HepG2 (cell line): ENCODE measurements at regions not wholly inside any gene's neighbourhood (a gene's known extent, or its start where the extent isn't known, plus 50 kb on each side); places are given as distances from the start of the nearest gene placed in this dataset.

Experiments
- ATAC-seq: fragments of 200-7000 bp; cut with Tn5 transposase; 3 replicates; pipeline ENCODE4 v1.9.1; 2020; ENCODE audit warnings: mild to moderate bottlenecking, moderate library complexity
- BruUV-seq: library from RNA; stranded (reverse); fragments of 400-500 nt; replicated peaks from 2 replicates; lab custom pipeline; 2021; lab: Mats Ljungman, UMichigan
- CTCF ChIA-PET: fragments of 300-600 bp; formaldehyde crosslinking; extraction: SDS; loops from one replicate; lab custom pipeline; 2021; ENCODE audit warnings: low total read pairs, inconsistent platforms, low intra/inter-chr PET ratio; lab: Yijun Ruan, JAX
- POLR2A ChIA-PET: fragments of 350-600 bp; sonication (Branson Sonifier 250); formaldehyde crosslinking; loops from one replicate; lab custom pipeline; 2020; ENCODE audit warnings: antibody characterized with exemption, inconsistent platforms; lab: Yijun Ruan, JAX
- DNase-seq: peaks from one replicate; pipeline ENCODE4 v3.0.0-alpha.2; 2015; ENCODE audit warnings: low spot score
- FAIRE-seq: peaks from 3 replicates; lab custom pipeline; 2011; peaks lifted over from hg19 to GRCh38; lab: Jason Lieb, UNC
- H2AFZ ChIP-seq: one replicate; pipeline ENCODE4 v1.6.1; 2011; ENCODE audit warnings: low read length, inconsistent platforms
- H3K27ac ChIP-seq: fragments of 300-600 bp; 3 replicates; pipeline ENCODE4 v1.8.0; 2011; ENCODE audit warnings: mixed run types, mild to moderate bottlenecking, mixed read lengths, low read length, inconsistent platforms; ENCODE audit not compliant: insufficient read depth; ENCODE audit errors: extremely low read length
- H3K27me3 ChIP-seq, 2 experiments: fragments of 200-600 bp in 1 of 2; 2 replicates in 1 of 2; 3 replicates in 1 of 2; pipeline versions ENCODE4 v1.6.0 to v1.8.0; 2011; ENCODE audit warnings: low read length in 2 of 2, mild to moderate bottlenecking in 2 of 2, moderate library complexity in 2 of 2, inconsistent platforms in 1 of 2; ENCODE audit not compliant: insufficient read depth in 2 of 2, control insufficient read depth in 1 of 2
- H3K36me3 ChIP-seq, 2 experiments: fragments of 200-600 bp in 1 of 2; replicated peaks in 1 of 2; 2 replicates in 1 of 2; 3 replicates in 1 of 2; pipeline versions ENCODE4 v1.5.1 to v1.8.0; 2011; ENCODE audit warnings: low read length in 2 of 2, inconsistent platforms in 1 of 2; ENCODE audit not compliant: insufficient read depth in 2 of 2, control insufficient read depth in 1 of 2
- H3K4me1 ChIP-seq: 2 replicates; pipeline ENCODE4 v1.5.1; 2012; ENCODE audit warnings: low read length, inconsistent platforms; ENCODE audit not compliant: insufficient read depth
- H3K4me2 ChIP-seq: 2 replicates; pipeline ENCODE4 v1.6.0; 2011; ENCODE audit warnings: low read depth, low read length, inconsistent platforms
- H3K4me3 ChIP-seq, 3 experiments: fragments of 200-600 bp in 1 of 3; sonication (generic), shearing (Covaris generic) in 1 of 3; replicated peaks in 1 of 3; 2 replicates each; pipeline ENCODE4 v1.5.1; 2011 to 2016; ENCODE audit warnings: low read length in 3 of 3, inconsistent platforms in 2 of 3, low read depth in 2 of 3, mild to moderate bottlenecking in 2 of 3, control low read depth in 1 of 3, mixed read lengths in 1 of 3; ENCODE audit not compliant: insufficient read depth in 1 of 3
- H3K79me2 ChIP-seq: one replicate; pipeline ENCODE4 v1.6.1; 2011; ENCODE audit warnings: low read length, inconsistent platforms; ENCODE audit not compliant: insufficient read depth
- H3K9ac ChIP-seq: 2 replicates; pipeline ENCODE4 v1.6.0; 2011; ENCODE audit warnings: mild to moderate bottlenecking, low read depth, low read length, inconsistent platforms; ENCODE audit not compliant: insufficient read depth
- H3K9me3 ChIP-seq: 2 replicates; pipeline ENCODE4 v1.5.1; 2012; ENCODE audit warnings: mild to moderate bottlenecking, low read length
- H4K20me1 ChIP-seq: 2 replicates; pipeline ENCODE4 v1.6.0; 2011; ENCODE audit warnings: inconsistent platforms, mild to moderate bottlenecking, low read length, moderate library complexity; ENCODE audit not compliant: insufficient read depth
- AHR ChIP-seq: IDR thresholded peaks from 2 replicates; pipeline ENCODE4 v1.6.1; 2018; ENCODE audit warnings: missing genetic modification reagents, missing compliant biosample characterization
- CC2D1A ChIP-seq: sonication (generic); formaldehyde crosslinking; IDR thresholded peaks from 2 replicates; pipeline ENCODE4 v1.8.1; 2023; ENCODE audit warnings: mild to moderate bottlenecking, missing genetic modification reagents
- ESRRA ChIP-seq: sonication (generic); formaldehyde crosslinking; IDR thresholded peaks from 2 replicates; pipeline ENCODE4 v1.5.1; 2020; ENCODE audit warnings: mild to moderate bottlenecking, low read depth, missing genetic modification reagents
- FOSL1 ChIP-seq: sonication (generic); formaldehyde crosslinking; IDR thresholded peaks from 2 replicates; pipeline ENCODE4 v1.9.0; 2021; ENCODE audit warnings: missing genetic modification reagents, borderline replicate concordance
- GPN1 ChIP-seq: sonication (generic); formaldehyde crosslinking; IDR thresholded peaks from 2 replicates; pipeline ENCODE4 v1.5.1; 2020; ENCODE audit warnings: missing genetic modification reagents, borderline replicate concordance
- HMG20B ChIP-seq: conservative IDR thresholded peaks from 2 replicates; pipeline ENCODE4 v1.6.1; 2016; ENCODE audit warnings: missing genetic modification reagents, missing compliant biosample characterization
- SAP130 ChIP-seq: IDR thresholded peaks from 2 replicates; pipeline ENCODE4 v1.6.1; 2016; ENCODE audit warnings: low read depth
- THYN1 ChIP-seq: sonication (generic); formaldehyde crosslinking; IDR thresholded peaks from 2 replicates; pipeline ENCODE4 v1.8.1; 2023; ENCODE audit warnings: low read depth, mild to moderate bottlenecking, moderate library complexity, missing genetic modification reagents, borderline replicate concordance
- WIZ ChIP-seq: sonication (generic); formaldehyde crosslinking; IDR thresholded peaks from 2 replicates; pipeline ENCODE4 v1.5.1; 2020; ENCODE audit warnings: mild to moderate bottlenecking, missing genetic modification reagents
- YY1 ChIP-seq: IDR thresholded peaks from 2 replicates; pipeline ENCODE4 v1.6.1; 2011; ENCODE audit warnings: low read length, low read depth, moderate library complexity, mild to moderate bottlenecking; ENCODE audit not compliant: insufficient read depth, insufficient replicate concordance
- ZFP82 ChIP-seq: sonication (generic); formaldehyde crosslinking; IDR thresholded peaks from 2 replicates; pipeline ENCODE4 v1.5.1; 2020; ENCODE audit warnings: mild to moderate bottlenecking, missing genetic modification reagents, borderline replicate concordance
- ZNF562 ChIP-seq: sonication (generic); formaldehyde crosslinking; IDR thresholded peaks from 2 replicates; pipeline ENCODE4 v1.8.0; 2022; ENCODE audit warnings: missing genetic modification reagents, borderline replicate concordance
- ZNF776 ChIP-seq: sonication (generic); formaldehyde crosslinking; IDR thresholded peaks from 2 replicates; pipeline ENCODE4 v1.4.0; 2020; ENCODE audit warnings: mild to moderate bottlenecking, missing genetic modification reagents
- WGBS: methylation state at CpG from one replicate; pipeline ENCODE4 v1.1.6; 2017; ENCODE audit warnings: low lambda C conversion rate; 5-methylcytosine and 5-hydroxymethylcytosine counted together
- in situ Hi-C: cut with HindIII; loops from 2 replicates; pipeline ENCODE4 v1.10.0; 2017; ENCODE audit warnings: low pct_unique_long_range_greater_than_20kb; ENCODE audit not compliant: extremely low pct_ligation_motif_present
- intact Hi-C: fragments of 100-400 bp; cut with micrococcal nuclease; formaldehyde crosslinking; loops from one replicate; pipeline ENCODE4 v1.10.0; 2022; ENCODE audit not compliant: unreplicated experiment
- TF ChIP-seq, protein P1 (sequence below): sonication (generic); formaldehyde crosslinking; IDR thresholded peaks from 2 replicates; pipeline ENCODE4 v1.4.0; 2020; ENCODE audit warnings: mild to moderate bottlenecking, missing genetic modification reagents, borderline replicate concordance
- TF ChIP-seq, protein P2 (sequence below): sonication (generic); formaldehyde crosslinking; IDR thresholded peaks from 2 replicates; pipeline ENCODE4 v1.4.0; 2020; ENCODE audit warnings: mild to moderate bottlenecking, missing genetic modification reagents

DNA sequence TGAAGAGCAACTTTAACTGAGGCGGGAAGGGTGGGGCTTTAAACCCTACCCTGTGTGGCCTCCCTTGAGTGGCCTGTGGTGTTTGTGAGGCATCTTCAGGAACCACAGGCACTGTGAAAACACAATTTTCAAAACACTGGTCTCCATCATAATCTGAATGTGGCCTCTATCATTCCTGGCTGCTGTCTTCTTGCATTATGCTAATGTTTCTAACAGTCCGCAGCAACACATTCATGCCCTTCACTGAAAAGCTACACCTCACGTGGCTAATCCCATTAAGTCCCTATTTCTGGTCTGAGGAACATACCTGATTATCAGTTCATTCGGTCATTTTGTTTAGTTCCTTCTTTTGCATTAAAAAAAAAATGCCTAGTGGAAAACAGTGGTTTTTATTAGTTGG is 94.6 kb downstream of the F11 start (continued):
- TF ChIP-seq ZNF562 (no peak), ESRRA (CRISPR knock-in tag) (no peak), HMG20B (no peak), CC2D1A (CRISPR knock-in tag) (no peak), FOSL1 (CRISPR knock-in tag) (no peak)
- TF ChIP-seq, all 625 proteins: peak for 0

DNA sequence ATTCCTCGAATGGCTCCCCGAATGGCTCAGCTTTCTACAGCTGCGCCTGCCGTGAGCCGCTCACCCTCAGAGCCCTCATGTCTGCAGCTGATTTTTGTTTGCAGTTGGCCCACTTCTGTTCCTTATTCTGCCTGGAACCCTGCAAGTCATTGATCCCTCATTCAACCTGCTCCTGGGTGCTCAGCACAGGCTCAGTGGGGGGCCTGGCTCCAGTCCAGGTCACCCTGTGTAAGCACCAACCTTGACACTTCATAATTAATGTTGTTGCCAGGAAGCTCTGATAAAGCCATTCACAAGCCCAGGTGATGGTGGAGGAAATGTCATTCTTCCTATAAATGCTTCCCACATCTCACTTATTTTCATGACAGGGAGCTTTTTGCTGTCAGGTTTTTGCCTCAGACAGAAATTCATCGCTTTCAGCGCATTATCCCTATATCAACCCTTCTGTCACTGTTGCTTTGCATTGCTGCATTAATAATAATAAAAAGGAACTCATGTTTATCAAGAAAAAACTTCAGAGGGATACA is 85.7 kb downstream of the F11 start:
- ATAC-seq, result no peak
- no TSS peak for BruUV-seq

More for the DNA sequence above, 85.7 kb downstream of the F11 start:
- Histone ChIP-seq H3K4me2 (no peak overlapping the region), H3K9me3 (no peaks in the 10 kb centered on the region), H2AFZ (no peak overlapping the region), H4K20me1 (no peaks in the 10 kb centered on the region), H3K4me3 (no peak overlapping the region), H3K79me2 (no peaks in the 10 kb centered on the region), H3K4me1 (no peaks in the 10 kb centered on the region), H3K9ac (no peak overlapping the region), H3K27ac (no peak overlapping the region), H3K27me3 (peaks cover 0 to 29% of the 10 kb centered on the region in 2 experiments; a peak in 2 of 5 replicates), H3K36me3 (no peaks in the 10 kb centered on the region)
- POLR2A ChIA-PET, result no interaction called here
- DNase-seq (no peak), FAIRE-seq (no peak)
- intact Hi-C loops (no loop called here), in situ Hi-C loops (no loop called here)
- TF ChIP-seq AHR (CRISPR knock-in tag) (no peak), WIZ (CRISPR knock-in tag) (no peak), YY1 (no peak), ZNF776 (no peak), GPN1 (CRISPR knock-in tag) (no peak), SAP130 (CRISPR knock-in tag) (no peak), ZFP82 (CRISPR knock-in tag) (no peak), THYN1 (CRISPR knock-in tag) (no peak)
- TF ChIP-seq, protein P1, sequence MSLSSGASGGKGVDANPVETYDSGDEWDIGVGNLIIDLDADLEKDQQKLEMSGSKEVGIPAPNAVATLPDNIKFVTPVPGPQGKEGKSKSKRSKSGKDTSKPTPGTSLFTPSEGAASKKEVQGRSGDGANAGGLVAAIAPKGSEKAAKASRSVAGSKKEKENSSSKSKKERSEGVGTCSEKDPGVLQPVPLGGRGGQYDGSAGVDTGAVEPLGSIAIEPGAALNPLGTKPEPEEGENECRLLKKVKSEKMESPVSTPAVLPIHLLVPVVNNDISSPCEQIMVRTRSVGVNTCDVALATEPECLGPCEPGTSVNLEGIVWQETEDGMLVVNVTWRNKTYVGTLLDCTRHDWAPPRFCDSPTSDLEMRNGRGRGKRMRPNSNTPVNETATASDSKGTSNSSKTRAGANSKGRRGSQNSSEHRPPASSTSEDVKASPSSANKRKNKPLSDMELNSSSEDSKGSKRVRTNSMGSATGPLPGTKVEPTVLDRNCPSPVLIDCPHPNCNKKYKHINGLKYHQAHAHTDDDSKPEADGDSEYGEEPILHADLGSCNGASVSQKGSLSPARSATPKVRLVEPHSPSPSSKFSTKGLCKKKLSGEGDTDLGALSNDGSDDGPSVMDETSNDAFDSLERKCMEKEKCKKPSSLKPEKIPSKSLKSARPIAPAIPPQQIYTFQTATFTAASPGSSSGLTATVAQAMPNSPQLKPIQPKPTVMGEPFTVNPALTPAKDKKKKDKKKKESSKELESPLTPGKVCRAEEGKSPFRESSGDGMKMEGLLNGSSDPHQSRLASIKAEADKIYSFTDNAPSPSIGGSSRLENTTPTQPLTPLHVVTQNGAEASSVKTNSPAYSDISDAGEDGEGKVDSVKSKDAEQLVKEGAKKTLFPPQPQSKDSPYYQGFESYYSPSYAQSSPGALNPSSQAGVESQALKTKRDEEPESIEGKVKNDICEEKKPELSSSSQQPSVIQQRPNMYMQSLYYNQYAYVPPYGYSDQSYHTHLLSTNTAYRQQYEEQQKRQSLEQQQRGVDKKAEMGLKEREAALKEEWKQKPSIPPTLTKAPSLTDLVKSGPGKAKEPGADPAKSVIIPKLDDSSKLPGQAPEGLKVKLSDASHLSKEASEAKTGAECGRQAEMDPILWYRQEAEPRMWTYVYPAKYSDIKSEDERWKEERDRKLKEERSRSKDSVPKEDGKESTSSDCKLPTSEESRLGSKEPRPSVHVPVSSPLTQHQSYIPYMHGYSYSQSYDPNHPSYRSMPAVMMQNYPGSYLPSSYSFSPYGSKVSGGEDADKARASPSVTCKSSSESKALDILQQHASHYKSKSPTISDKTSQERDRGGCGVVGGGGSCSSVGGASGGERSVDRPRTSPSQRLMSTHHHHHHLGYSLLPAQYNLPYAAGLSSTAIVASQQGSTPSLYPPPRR (CRISPR knock-in tag), result no peak
- TF ChIP-seq, protein P2, sequence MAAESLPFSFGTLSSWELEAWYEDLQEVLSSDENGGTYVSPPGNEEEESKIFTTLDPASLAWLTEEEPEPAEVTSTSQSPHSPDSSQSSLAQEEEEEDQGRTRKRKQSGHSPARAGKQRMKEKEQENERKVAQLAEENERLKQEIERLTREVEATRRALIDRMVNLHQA (CRISPR knock-in tag), result no peak
- 51% methylated on average over 4 of the region's 7 CpGs for WGBS
- CTCF ChIA-PET, result no interaction called here
